SU-DHL-6 (cell line): ENCODE measurements at regions not wholly inside any gene's neighbourhood (a gene's known extent, or its start where the extent isn't known, plus 50 kb on each side); places are given as distances from the start of the nearest gene placed in this dataset.

Experiments used
- H2AFZ ChIP-seq: fragments of 200-600 bp; sonication (generic); 2 replicates; pipeline ENCODE4 v1.6.1; 2014; ENCODE audit warnings: low read depth, mild to moderate bottlenecking, moderate library complexity, mixed read lengths, antibody characterized with exemption, low read length; ENCODE audit not compliant: severe bottlenecking
- H3F3A ChIP-seq: fragments of 200-600 bp; shearing (Covaris generic); 2 replicates; pipeline ENCODE4 v1.6.0; 2016; ENCODE audit warnings: antibody characterized with exemption, mild to moderate bottlenecking; ENCODE audit not compliant: insufficient read depth
- H3K27ac ChIP-seq: fragments of 200-600 bp; sonication (generic); 2 replicates; pipeline ENCODE4 v1.5.1; 2016; ENCODE audit warnings: low read depth, mild to moderate bottlenecking, low read length, moderate library complexity, mixed read lengths
- H3K27me3 ChIP-seq: fragments of 200-600 bp; sonication (generic), shearing (Covaris generic); 2 replicates; pipeline ENCODE4 v1.6.0; 2014; ENCODE audit warnings: mild to moderate bottlenecking, low read length
- H3K36me3 ChIP-seq: fragments of 200-600 bp; sonication (generic); 2 replicates; pipeline ENCODE4 v1.6.1; 2014; ENCODE audit warnings: mild to moderate bottlenecking, low read length, mixed read lengths
- H3K4me2 ChIP-seq: fragments of 300-600, 200-600 bp; shearing (Covaris generic), sonication (generic); 2 replicates; pipeline ENCODE4 v1.6.0; 2014; ENCODE audit warnings: low read length, low read depth, mild to moderate bottlenecking; ENCODE audit not compliant: poor library complexity, severe bottlenecking
- H3K4me3 ChIP-seq: fragments of 200-600 bp; sonication (generic); 2 replicates; pipeline ENCODE4 v1.5.1; 2014; ENCODE audit warnings: antibody characterized with exemption, low read length, mild to moderate bottlenecking, mixed read lengths; ENCODE audit not compliant: insufficient read depth, poor library complexity, severe bottlenecking
- H3K79me2 ChIP-seq: fragments of 200-600 bp; sonication (generic); 2 replicates; pipeline ENCODE4 v1.6.1; 2014; ENCODE audit warnings: mild to moderate bottlenecking, low read length, moderate library complexity; ENCODE audit not compliant: insufficient read depth
- H3K9ac ChIP-seq: fragments of 200-600 bp; sonication (generic); 2 replicates; pipeline ENCODE4 v1.7.0; 2014; ENCODE audit warnings: mild to moderate bottlenecking, low read length
- H3K9me2 ChIP-seq: fragments of 200-600 bp; sonication (generic); replicated peaks from 2 replicates; pipeline ENCODE4 v1.6.1; 2014; ENCODE audit warnings: low read length; ENCODE audit not compliant: insufficient read depth
- H3K9me3 ChIP-seq: fragments of 200-600 bp; sonication (generic); 2 replicates; pipeline ENCODE4 v1.6.1; 2014; ENCODE audit warnings: low read length, mixed read lengths; ENCODE audit not compliant: insufficient read depth
- H4K20me1 ChIP-seq: fragments of 200-600 bp; sonication (generic); 2 replicates; pipeline ENCODE4 v1.6.1; 2014; ENCODE audit warnings: low read depth, mild to moderate bottlenecking, antibody characterized with exemption, low read length, moderate library complexity, mixed read lengths
- CTCF ChIP-seq: fragments of 200-600 bp; sonication (generic); IDR thresholded peaks from one replicate; pipeline ENCODE4 v1.5.1; 2017; ENCODE audit warnings: antibody characterized with exemption, mild to moderate bottlenecking, low read length, moderate library complexity; ENCODE audit not compliant: insufficient read depth, poor library complexity, severe bottlenecking
- EZH2phosphoT487 ChIP-seq: fragments of 200-600 bp; sonication (generic), shearing (Covaris generic); conservative IDR thresholded peaks from 2 replicates; pipeline ENCODE4 v1.6.1; 2018; ENCODE audit warnings: mild to moderate bottlenecking, antibody characterized with exemption, low read length, moderate library complexity, mixed read lengths

- no peak overlapping the region for H2AFZ ChIP-seq
- no peaks in the 10 kb centered on the region for H3K9me2 ChIP-seq
- no peak overlapping the region for H3K4me2 ChIP-seq
These were observed 217.9 kb downstream of the UBE2E3 start for GRCh38 chr2:181198183-181198864.

GRCh38 chr2:181203412-181203811, 223.0 kb downstream of the UBE2E3 start:
- no peak overlapping the region for H2AFZ ChIP-seq
- H3K9ac ChIP-seq = no peak overlapping the region
- H3K4me2 ChIP-seq = no peak overlapping the region
- no peak for TF ChIP-seq EZH2phosphoT487
- no peak for TF ChIP-seq CTCF
- no peaks in the 10 kb centered on the region for H3K79me2 ChIP-seq
- no peaks in the 10 kb centered on the region for H3K9me2 ChIP-seq
- H3K36me3 ChIP-seq = no peaks in the 10 kb centered on the region
- H3K9me3 ChIP-seq = no peaks in the 10 kb centered on the region
- no peaks in the 10 kb centered on the region for H3F3A ChIP-seq
- H3K27ac ChIP-seq = no peak overlapping the region
- H3K27me3 ChIP-seq = no peaks in the 10 kb centered on the region
- no peaks in the 10 kb centered on the region for H4K20me1 ChIP-seq
- H3K4me3 ChIP-seq = no peak overlapping the region

More at GRCh38 chr2:181198183-181198864, 217.9 kb downstream of the UBE2E3 start:
- no peaks in the 10 kb centered on the region for H3K27me3 ChIP-seq
- H3K36me3 ChIP-seq = no peaks in the 10 kb centered on the region
- no peak overlapping the region for H3K27ac ChIP-seq
- TF ChIP-seq EZH2phosphoT487 (no peak), CTCF (no peak)
- no peaks in the 10 kb centered on the region for H3F3A ChIP-seq
- H3K9ac ChIP-seq = no peak overlapping the region
- no peak overlapping the region for H3K4me3 ChIP-seq
- H3K9me3 ChIP-seq = no peaks in the 10 kb centered on the region
- H3K79me2 ChIP-seq = no peaks in the 10 kb centered on the region
- H4K20me1 ChIP-seq = no peaks in the 10 kb centered on the region

- Histone ChIP-seq H2AFZ (no peak overlapping the region), H3F3A (no peaks in the 10 kb centered on the region), H3K9me2 (no peaks in the 10 kb centered on the region), H3K27ac (no peak overlapping the region), H3K4me3 (no peak overlapping the region), H4K20me1 (no peaks in the 10 kb centered on the region), H3K27me3 (no peaks in the 10 kb centered on the region), H3K4me2 (no peak overlapping the region), H3K36me3 (no peaks in the 10 kb centered on the region), H3K79me2 (no peaks in the 10 kb centered on the region), H3K9ac (no peak overlapping the region), H3K9me3 (no peaks in the 10 kb centered on the region)
- TF ChIP-seq CTCF (no peak), EZH2phosphoT487 (no peak)
These were observed 223.5 kb downstream of the UBE2E3 start for GRCh38 chr2:181203916-181204315.
